ENCODE measurements at regions not wholly inside any gene's neighbourhood (a gene's known extent, or its start where the extent isn't known, plus 50 kb on each side); places are given as distances from the start of the nearest gene placed in this dataset.

- H3K27ac ChIP-seq: no peak overlapping the region
- H3K4me3 ChIP-seq: no peak overlapping the region
- no peaks in the 10 kb centered on the region for H3K27me3 ChIP-seq
- H3K36me3 ChIP-seq: no peaks in the 10 kb centered on the region
- no peaks in the 10 kb centered on the region for H3K9me3 ChIP-seq
- TF ChIP-seq EP300 (IDR thresholded peaks at IDR 0.05): no peak
- TF ChIP-seq CTCF (IDR thresholded peaks at IDR 0.05): no peak
- no peak for TF ChIP-seq POLR2A (IDR thresholded peaks at IDR 0.05)
- peaks cover 9% of the 10 kb centered on the region for H3K4me1 ChIP-seq (ENCODE audit: insufficient read depth)
- intact Hi-C loops (cut with DNase I): loop anchor here in 1 of 4 donors (5.0 kb wide), 1 partner anchor 1577 kb away; the partner anchor contains the start of gene EPHA4
- no peak for DNase-seq
- 73 to 86% (median 82%) methylated on average over 5 of the region's 5 CpGs for WGBS, 3 donors
Measured at GRCh38 chr2:219995399-219995798, 368.0 kb downstream of the SLC4A3 start.

- 72 to 81% (median 78%) methylated on average over 4 of the region's 4 CpGs for WGBS, 3 donors
- intact Hi-C loops (cut with DNase I): loop anchor here in 1 of 4 donors (5.0 kb wide), 1 partner anchor 1576 kb away; the partner anchor contains the start of gene EPHA4
- TF ChIP-seq POLR2A (IDR thresholded peaks at IDR 0.05) (no peak), EP300 (IDR thresholded peaks at IDR 0.05) (no peak), CTCF (IDR thresholded peaks at IDR 0.05) (no peak)
- H3K27ac ChIP-seq: no peak overlapping the region
- H3K27me3 ChIP-seq: no peaks in the 10 kb centered on the region
- H3K36me3 ChIP-seq: no peaks in the 10 kb centered on the region
- H3K4me3 ChIP-seq: no peak overlapping the region
- peaks cover 9% of the 10 kb centered on the region for H3K4me1 ChIP-seq (ENCODE audit: insufficient read depth)
- no peaks in the 10 kb centered on the region for H3K9me3 ChIP-seq
- no peak for DNase-seq
Measured at GRCh38 chr2:219995991-219996765, 368.7 kb downstream of the SLC4A3 start.

GRCh38 chr2:219997341-219997851 lies 370.0 kb downstream of the SLC4A3 start:
- H3K9me3 ChIP-seq: no peaks in the 10 kb centered on the region
- no peaks in the 10 kb centered on the region for H3K36me3 ChIP-seq
- no peaks in the 10 kb centered on the region for H3K27me3 ChIP-seq
- intact Hi-C loops (cut with DNase I): loop anchor here in 1 of 4 donors (5.0 kb wide), 1 partner anchor 1575 kb away; the partner anchor contains the start of gene EPHA4
- no peak overlapping the region for H3K27ac ChIP-seq
- H3K4me3 ChIP-seq: no peak overlapping the region
- DNase-seq: peak; percentile 79 to 87 (median 84)
- peaks cover 13% of the 10 kb centered on the region for H3K4me1 ChIP-seq (ENCODE audit: insufficient read depth)
- TF ChIP-seq EP300 (IDR thresholded peaks at IDR 0.05) (no peak), CTCF (IDR thresholded peaks at IDR 0.05) (peak in 2 of 3 donors; percentile 50 to 57), POLR2A (IDR thresholded peaks at IDR 0.05) (no peak)
- 27 to 32% (median 32%) methylated on average over 13 of the region's 13 CpGs for WGBS, 3 donors

- H3K4me3 ChIP-seq: no peak overlapping the region
- no peaks in the 10 kb centered on the region for H3K9me3 ChIP-seq
- 62 to 85% (median 78%) methylated on average over 3 of the region's 3 CpGs for WGBS, 3 donors
- no peaks in the 10 kb centered on the region for H3K27me3 ChIP-seq
- DNase-seq: no peak
- TF ChIP-seq POLR2A (IDR thresholded peaks at IDR 0.05): no peak
- TF ChIP-seq EP300 (IDR thresholded peaks at IDR 0.05): no peak
- H3K27ac ChIP-seq: no peak overlapping the region
- intact Hi-C loops (cut with DNase I): loop anchor here in 1 of 4 donors (5.0 kb wide), 1 partner anchor 1574 kb away; the partner anchor contains the start of gene EPHA4
- H3K4me1 ChIP-seq (ENCODE audit: insufficient read depth): peaks cover 17% of the 10 kb centered on the region
- H3K36me3 ChIP-seq: no peaks in the 10 kb centered on the region
Measured at GRCh38 chr2:219998107-219998506, 370.7 kb downstream of the SLC4A3 start.
